NCI-H128 (cell line): ENCODE measurements at regions not wholly inside any gene's neighbourhood (a gene's known extent, or its start where the extent isn't known, plus 50 kb on each side); places are given as distances from the start of the nearest gene placed in this dataset.
A peak's percentile ranks its signal among the peaks of the same experiment; 100 is the strongest.
"Not testable (repeated sequence)": the region's sequence is repeated elsewhere in the genome, so short reads cannot be mapped to it uniquely, and the experiment has no call there.

ENCODE experiments used
- DNase-seq: peaks from one replicate; lab custom pipeline; 2025; ENCODE audit not compliant: unreplicated experiment; lab: John Stamatoyannopoulos, UW

DNA sequence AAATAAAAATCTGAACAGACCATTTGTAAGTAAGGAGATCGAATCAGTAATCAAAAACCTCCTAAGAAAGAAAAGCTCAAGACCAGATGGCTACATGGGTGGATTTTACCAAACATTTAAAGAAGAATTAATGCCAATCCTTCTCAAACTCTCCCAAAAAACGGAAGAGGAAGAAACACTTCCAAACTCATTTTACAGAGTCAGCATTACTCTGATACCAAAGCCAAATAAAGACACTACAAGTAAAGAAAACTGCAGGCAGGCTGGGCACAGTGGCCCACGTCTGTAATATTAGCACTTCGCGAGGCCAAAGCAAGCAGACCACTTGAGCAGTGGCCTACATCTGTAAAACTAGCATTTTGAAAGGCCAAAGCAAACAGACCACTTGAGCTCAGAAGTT lies 159.8 kb downstream of the DPY19L2 start:
- DNase-seq, result no peak

DNA sequence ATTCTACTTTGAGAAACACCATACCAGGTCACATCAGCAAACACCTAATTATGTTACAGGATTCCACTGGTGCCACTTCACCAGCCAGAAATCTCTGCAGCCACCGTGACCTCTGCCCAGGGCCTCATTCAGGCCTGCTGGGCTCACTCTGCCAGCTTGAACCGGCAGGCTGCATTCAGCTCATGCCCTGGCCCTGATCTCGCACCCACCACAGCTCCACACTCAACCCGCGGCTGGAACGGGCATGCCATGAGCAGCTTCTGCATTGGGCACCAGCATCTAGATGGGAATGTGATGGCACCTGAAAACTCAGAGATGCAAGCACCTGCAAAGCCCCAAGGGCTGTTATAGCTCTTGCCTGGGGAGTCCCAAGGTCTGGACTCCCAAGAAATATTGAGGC lies 168.7 kb downstream of the DPY19L2 start:
- DNase-seq, result no peak

- DNase-seq, result no peak
Measured at GRCh38 chr12:63498239-63498638, 170.1 kb downstream of the DPY19L2 start.

DNA sequence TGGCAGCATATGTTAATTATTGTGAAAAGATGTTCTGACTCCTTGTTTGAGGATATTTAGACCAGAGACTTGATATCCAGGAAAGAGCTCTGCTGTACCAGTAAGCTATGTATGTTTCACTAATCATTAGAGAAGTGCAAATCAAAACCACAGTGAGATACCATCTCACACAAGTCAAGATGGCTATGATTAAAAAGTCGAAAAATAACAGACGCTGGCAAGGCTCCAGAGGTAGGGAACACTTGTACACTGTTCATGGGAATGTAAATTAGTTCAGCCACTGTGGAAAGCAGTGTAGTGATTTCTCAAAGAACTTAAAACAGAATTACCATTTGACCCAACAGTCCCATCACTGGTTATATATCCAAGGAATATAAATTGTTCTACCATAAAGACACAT lies 171.6 kb downstream of the DPY19L2 start:
- no peak for DNase-seq

DNA sequence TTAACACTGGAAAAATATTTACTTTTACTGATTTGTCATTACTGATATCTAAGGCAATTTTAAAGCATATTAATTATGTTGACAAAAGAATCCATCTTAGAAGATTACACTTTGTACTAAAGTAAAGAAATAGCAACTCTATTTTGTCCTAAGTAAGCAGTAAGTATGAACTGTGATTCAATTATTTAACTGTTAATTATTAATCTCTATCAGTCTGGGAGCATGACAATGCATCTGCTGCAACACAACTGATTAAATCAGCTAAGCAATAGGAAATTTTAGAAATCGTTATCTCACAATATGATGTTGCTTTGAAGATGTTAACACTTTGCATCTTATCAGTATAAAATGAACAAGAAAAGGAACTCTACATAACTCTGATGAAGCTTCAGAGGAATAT lies 172.3 kb downstream of the DPY19L2 start:
- no peak for DNase-seq

DNA sequence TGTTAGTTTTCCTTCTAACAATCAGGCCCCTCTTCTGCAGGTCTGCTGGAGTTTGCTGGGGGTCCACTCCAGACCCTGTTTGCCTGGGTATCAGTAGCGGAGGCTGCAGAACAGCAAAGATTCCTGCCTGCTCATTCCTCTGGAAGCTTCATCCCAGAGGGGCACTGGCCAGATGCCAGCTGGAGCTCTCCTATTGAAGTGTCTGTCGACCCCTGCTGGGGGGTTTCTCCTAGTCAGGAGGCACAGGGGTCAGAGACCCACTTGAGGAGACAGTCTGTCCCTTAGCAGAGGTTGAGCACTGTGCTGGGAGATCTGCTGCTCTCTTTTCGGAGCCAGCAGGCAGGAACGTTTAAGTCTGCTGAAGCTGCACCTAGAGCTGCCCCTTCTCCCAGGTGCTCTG lies 174.9 kb downstream of the DPY19L2 start:
- not testable (repeated sequence) for DNase-seq

DNA sequence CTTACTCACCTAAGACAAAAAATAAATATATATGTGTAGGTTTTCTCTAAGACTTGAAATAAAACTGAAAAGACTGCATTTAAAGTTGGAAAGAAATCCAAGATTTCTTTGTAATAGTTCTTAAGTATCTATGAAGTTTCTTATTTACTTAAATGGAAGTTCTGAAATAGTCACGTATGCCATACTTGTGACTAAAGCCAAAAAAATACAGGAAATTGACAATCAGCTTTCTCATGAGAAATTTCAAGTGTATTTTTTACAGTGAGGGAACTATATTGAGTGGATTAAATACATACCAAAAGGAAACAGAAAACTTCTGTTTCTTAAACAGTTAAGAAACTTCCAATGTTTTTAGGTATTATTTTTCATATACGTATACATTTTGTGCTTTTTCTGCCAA lies 188.1 kb downstream of the DPY19L2 start:
- no peak for DNase-seq

DNA sequence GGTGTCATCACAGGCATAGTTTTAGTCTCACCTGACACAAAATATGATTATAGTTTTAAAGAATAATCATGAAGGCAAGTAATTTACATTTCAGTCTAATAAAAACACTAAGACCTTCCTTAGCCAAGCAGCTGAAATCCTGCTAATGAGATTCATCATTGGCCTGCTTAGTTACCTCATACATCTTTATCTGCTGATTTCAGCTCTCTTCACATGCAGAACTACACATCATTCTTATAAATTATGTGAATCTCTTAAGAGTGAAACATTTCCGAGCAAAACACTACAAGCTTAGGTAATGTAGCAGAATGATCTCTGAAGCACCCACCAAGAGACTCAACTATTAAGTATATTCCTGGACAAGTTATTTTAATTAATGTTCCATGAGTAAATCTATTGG lies 198.1 kb downstream of the DPY19L2 start:
- DNase-seq, result no peak

DNA sequence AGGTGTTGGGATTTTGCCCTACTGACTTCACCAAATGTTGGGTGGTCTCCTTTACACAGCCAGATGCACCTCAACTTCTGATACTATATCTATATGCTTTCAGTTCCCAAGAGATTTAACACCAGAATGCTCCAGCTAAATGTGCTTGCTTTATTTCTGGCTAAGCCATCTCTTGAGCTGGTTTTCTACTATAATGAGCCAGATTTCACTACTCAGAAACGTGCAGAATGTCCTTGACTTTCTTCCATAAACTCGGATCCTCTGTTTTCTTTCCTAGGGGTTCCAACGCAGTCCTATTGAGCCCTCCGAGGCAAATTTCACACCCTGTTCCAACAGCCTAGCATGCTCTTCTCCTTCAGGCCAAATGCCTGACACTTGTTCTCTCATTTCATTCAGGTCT lies 200.3 kb downstream of the DPY19L2 start:
- no peak for DNase-seq

DNA sequence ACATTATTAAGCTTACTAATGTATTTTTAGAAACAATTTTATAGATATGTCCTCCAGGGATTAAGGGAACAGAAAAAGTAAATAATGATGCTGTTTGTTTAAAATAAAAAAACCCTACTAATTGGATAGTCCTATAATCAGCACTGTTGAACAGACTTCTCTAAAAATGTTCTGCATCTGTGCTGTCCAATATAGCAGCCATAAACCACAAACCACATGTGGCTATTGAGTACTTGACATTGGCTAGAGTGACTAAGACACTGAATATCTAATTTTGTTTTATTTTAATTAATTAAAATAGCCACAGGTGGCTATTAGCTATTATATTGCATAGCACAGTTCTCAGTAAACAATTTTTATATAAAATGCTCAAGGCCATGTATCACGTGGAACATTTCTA lies 210.4 kb downstream of the DPY19L2 start:
- DNase-seq, result no peak

DNA sequence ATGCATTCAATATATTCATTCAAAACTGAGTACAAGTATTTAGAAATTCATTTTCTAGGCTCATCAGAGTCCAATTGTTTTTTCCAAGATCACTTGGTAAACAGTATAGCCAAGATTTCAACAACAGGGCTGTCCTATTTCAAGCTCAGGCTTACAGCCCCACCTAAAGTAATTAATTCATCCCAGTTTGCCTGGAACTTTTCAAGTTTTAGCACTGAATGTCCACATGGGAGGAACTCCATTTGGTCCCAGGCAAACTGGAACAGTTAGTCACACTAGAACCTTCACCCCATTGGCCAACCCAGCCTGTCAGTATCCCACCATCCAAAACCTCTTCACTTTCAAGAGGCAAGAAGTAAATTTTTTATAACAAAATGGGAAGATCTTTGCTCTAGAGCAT lies 210.9 kb downstream of the DPY19L2 start:
- no peak for DNase-seq

- DNase-seq, result no peak
Measured at GRCh38 chr12:63450816-63451215, 217.5 kb downstream of the DPY19L2 start.

DNA sequence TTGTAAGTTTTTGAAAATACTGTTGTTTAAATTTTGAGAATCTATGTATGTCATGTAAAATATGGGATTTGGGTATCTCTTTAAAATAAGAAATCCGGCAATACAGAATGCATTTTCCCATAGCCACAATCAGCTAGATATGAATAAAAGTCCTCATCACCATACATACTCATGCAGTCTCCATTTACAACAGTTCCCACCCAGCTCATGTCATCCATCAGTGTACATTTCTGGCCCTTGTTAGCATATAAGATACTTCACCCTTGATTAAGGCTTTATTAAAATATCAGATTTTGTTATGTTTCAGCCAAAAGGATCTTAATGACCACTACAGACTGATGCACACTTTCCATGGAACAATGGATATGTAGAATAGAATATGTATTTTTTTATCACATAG lies 218.0 kb downstream of the DPY19L2 start:
- DNase-seq, result no peak

DNA sequence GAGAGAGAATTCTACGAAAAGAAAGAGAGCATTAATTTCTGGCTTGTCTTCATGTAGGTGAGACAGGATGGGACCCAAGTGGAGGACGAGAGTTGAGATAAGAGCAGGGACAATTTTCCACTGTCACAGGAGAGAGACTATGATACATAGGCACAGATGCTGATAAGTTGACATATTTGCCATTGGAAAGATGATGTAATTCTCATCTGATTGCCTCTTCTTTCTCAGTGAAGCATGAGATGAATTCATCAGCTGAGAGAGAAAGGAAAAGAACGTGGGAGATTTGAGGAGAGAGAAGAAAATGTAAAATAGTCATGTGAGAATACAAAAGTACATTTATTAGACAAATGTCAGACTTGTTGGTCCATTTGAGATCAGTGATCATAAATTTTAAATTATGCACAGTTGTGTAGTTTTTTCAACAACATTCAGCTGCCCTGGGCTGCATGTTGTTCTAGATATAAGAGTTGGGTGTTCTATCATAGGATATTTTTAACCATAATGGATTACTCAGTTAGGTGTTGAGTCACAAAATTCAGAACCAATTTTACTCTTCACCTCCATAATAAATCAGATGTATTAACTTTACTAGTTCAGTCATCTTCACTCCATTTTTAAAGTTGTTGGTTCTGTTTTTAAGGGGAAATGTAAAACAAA lies 222.9 kb downstream of the DPY19L2 start:
- DNase-seq, result no peak

GRCh38 chr12:63440048-63440447 lies 228.2 kb downstream of the DPY19L2 start:
- no peak for DNase-seq

DNA sequence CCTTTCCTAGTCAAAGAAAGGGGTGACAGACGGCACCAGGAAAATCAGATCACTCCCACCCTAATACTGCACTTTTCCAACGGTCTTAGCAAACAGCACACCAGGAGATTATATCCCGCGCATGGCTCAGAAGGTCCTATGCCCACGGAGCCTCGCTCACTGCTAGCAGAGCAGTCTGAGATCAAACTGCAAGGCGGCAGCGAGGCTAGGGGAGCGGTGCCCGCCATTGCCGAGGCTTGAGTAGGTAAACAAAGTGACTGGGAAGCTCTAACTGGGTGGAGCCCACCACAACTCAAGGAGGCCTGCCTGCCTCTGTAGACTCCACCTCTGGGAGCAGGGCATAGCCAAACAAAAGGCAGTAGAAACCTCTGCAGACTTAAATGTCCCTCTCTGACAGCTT lies 233.9 kb downstream of the DPY19L2 start:
- DNase-seq, result not testable (repeated sequence)

DNA sequence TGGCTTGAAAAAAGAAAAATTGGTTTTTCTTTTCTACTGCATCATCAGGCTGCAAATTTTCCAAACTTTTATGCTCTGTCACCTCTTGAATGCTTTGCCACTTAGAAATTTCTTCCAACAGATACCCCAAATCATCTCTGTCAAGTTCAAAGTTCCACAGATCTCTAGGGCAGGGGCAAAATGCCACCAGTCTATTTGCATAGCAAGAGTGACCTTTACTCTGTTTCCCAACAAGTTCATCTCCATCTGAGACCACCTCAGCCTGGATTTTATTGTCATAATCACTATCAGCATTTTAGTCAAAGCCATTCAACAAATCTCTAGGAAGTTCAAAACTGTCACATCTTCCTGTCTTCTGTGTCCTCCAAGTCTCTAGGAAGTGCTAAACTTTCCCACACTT lies 240.3 kb downstream of the DPY19L2 start:
- not testable (repeated sequence) for DNase-seq

- not testable (repeated sequence) for DNase-seq
Measured at GRCh38 chr12:63427029-63427428, 241.3 kb downstream of the DPY19L2 start.

DNA sequence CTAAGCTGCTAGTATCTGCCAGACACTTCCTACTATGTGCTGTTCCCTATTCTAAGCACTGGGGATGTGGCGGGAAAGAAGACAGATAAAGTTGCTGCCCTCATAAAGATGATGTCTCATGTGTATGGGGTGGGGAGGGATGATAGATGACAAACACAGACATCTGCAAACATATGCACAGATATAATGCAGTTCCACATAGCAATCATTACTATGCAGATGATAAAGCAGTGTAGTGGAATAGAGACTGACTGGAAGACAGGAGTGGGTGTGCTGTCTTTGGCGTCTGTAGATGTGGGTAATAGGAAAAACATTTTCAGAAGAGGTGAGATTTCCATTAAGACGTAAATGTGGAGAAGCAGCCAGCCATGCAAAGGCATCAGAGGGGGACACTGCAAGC lies 243.6 kb downstream of the DPY19L2 start:
- DNase-seq, result no peak

- DNase-seq, result no peak
Measured at GRCh38 chr12:63423839-63424238, 244.5 kb downstream of the DPY19L2 start.

GRCh38 chr12:63420206-63420644 lies 248.1 kb downstream of the DPY19L2 start:
- DNase-seq, result peak; percentile 48

DNA sequence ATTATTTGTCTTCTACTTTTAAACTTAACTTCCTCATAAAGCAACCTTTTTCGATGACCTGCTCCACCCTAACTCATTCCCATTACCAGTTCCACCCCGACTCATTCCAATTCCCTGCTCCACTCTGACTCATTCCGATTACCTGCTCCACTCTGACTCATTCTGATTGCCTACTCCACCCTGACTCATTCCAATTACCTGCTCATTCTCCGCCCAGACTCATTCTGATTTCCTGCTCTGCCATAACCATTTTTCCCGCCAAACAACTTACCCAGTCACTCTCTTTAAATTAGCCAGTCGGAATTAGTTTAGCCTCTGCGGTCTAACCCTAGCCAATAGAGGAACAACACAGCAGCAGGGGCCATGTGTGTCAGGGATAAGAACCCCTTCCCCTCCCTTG lies 249.1 kb downstream of the DPY19L2 start:
- no peak for DNase-seq

DNA sequence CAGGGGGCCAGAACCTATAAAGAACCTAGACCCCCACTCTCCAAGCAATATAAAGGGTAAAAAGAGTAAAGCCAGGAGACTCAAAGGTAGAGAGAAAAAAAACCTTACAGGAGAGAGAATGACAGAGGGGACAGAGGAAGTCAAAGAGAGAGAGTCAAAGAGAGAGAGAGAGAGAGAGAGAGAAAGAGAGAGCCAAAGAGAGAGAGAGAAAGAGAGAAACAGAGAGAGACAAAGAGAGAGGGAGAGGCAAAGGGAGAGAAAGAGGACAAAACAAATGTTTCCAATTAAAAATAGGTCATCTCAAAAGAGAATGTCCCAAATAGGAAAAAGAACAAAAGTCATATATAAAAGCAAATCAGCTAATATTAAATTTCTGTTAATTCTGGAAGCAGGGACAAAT lies 251.5 kb downstream of the DPY19L2 start:
- no peak for DNase-seq
